C4-2B (cell line): ENCODE measurements at regions not wholly inside any gene's neighbourhood (a gene's known extent, or its start where the extent isn't known, plus 50 kb on each side); places are given as distances from the start of the nearest gene placed in this dataset.

Experiments used
- CTCF ChIP-seq: fragments of 450-650 bp; conservative IDR thresholded peaks from 2 replicates; pipeline ENCODE4 v1.5.1; 2017; ENCODE audit warnings: mild to moderate bottlenecking
- ZFX ChIP-seq: fragments of 450-650 bp; IDR thresholded peaks from 2 replicates; pipeline ENCODE4 v1.6.1; 2017

- TF ChIP-seq CTCF (no peak), ZFX (no peak)
Measured at GRCh38 chr10:65142641-65143435, 1621.6 kb downstream of the REEP3 start.
